SK-N-SH treated with all-trans-retinoic acid at 6 μM for 48 hours (cell line): ENCODE measurements at regions not wholly inside any gene's neighbourhood (a gene's known extent, or its start where the extent isn't known, plus 50 kb on each side); places are given as distances from the start of the nearest gene placed in this dataset.

Experiments
- ATAC-seq: fragments of 200-7000 bp; cut with Tn5 transposase; 3 replicates; pipeline ENCODE4 v1.9.1; 2020; ENCODE audit warnings: mild to moderate bottlenecking, moderate library complexity
- ARNTL ChIP-seq: fragments of 450-650 bp; formaldehyde crosslinking; IDR thresholded peaks from 2 replicates; pipeline ENCODE4 v1.5.0; 2020; ENCODE audit warnings: low read depth, mild to moderate bottlenecking, moderate library complexity, borderline replicate concordance
- BACH2 ChIP-seq: fragments of 250-450 bp; sonication (Bioruptor Pico); IDR thresholded peaks from 2 replicates; pipeline ENCODE4 v1.9.0; 2021; ENCODE audit warnings: mild to moderate bottlenecking, borderline replicate concordance
- CREB5 ChIP-seq: fragments of 250-450 bp; sonication (Bioruptor Pico); IDR thresholded peaks from 2 replicates; pipeline ENCODE4 v1.5.1; 2020; ENCODE audit warnings: low read depth, mild to moderate bottlenecking, moderate library complexity
- CSRNP3 ChIP-seq: fragments of 250-450 bp; sonication (Bioruptor Pico); IDR thresholded peaks from 2 replicates; pipeline ENCODE4 v1.5.1; 2021; ENCODE audit warnings: mild to moderate bottlenecking, moderate library complexity
- ESRRG ChIP-seq: fragments of 250-450 bp; sonication (Bioruptor Pico); IDR thresholded peaks from 2 replicates; pipeline ENCODE4 v1.6.1; 2021; ENCODE audit warnings: mild to moderate bottlenecking
- OSR1 ChIP-seq: fragments of 250-450 bp; sonication (Bioruptor Pico); IDR thresholded peaks from 2 replicates; pipeline ENCODE4 v1.8.0; 2022; ENCODE audit warnings: moderate library complexity, mild to moderate bottlenecking, inconsistent platforms
- PATZ1 ChIP-seq: fragments of 250-450 bp; sonication (Bioruptor Pico); IDR thresholded peaks from 2 replicates; pipeline ENCODE4 v1.8.0; 2020; ENCODE audit warnings: mild to moderate bottlenecking, moderate library complexity, borderline replicate concordance
- POU6F1 ChIP-seq: fragments of 250-450 bp; sonication (Bioruptor Pico); IDR thresholded peaks from 2 replicates; pipeline ENCODE4 v1.8.0; 2021; ENCODE audit warnings: low read depth, mild to moderate bottlenecking, moderate library complexity, borderline replicate concordance
- PPARA ChIP-seq: fragments of 250-450 bp; sonication (Bioruptor Pico); IDR thresholded peaks from 2 replicates; pipeline ENCODE4 v1.5.0; 2020; ENCODE audit warnings: mild to moderate bottlenecking, borderline replicate concordance
- SNAI2 ChIP-seq: fragments of 250-450 bp; sonication (Bioruptor Pico); IDR thresholded peaks from 2 replicates; pipeline ENCODE4 v1.5.0; 2020; ENCODE audit warnings: mild to moderate bottlenecking, moderate library complexity
- TCF4 ChIP-seq: fragments of 250-450 bp; sonication (Bioruptor Pico); IDR thresholded peaks from 2 replicates; pipeline ENCODE4 v1.8.0; 2021; ENCODE audit warnings: mild to moderate bottlenecking, moderate library complexity, borderline replicate concordance
- TOX ChIP-seq: fragments of 250-450 bp; sonication (Bioruptor Pico); IDR thresholded peaks from 2 replicates; pipeline ENCODE4 v1.8.0; 2021; ENCODE audit warnings: mild to moderate bottlenecking, moderate library complexity, borderline replicate concordance
- TSHZ2 ChIP-seq: fragments of 250-450 bp; sonication (Bioruptor Pico); IDR thresholded peaks from 2 replicates; pipeline ENCODE4 v1.5.0; 2020; ENCODE audit warnings: mild to moderate bottlenecking, moderate library complexity
- ZC3H10 ChIP-seq: fragments of 250-450 bp; sonication (Bioruptor Pico); IDR thresholded peaks from 2 replicates; pipeline ENCODE4 v1.5.1; 2021; ENCODE audit warnings: mild to moderate bottlenecking, moderate library complexity
- ZFP3 ChIP-seq: fragments of 250-450 bp; sonication (Bioruptor Pico); IDR thresholded peaks from 2 replicates; pipeline ENCODE4 v1.5.0; 2020; ENCODE audit warnings: mild to moderate bottlenecking, moderate library complexity
- ZFP30 ChIP-seq: fragments of 450-650 bp; formaldehyde crosslinking; IDR thresholded peaks from 2 replicates; pipeline ENCODE4 v1.5.0; 2022; ENCODE audit warnings: mild to moderate bottlenecking, moderate library complexity
- ZNF70 ChIP-seq: fragments of 450-650 bp; formaldehyde crosslinking; IDR thresholded peaks from 2 replicates; pipeline ENCODE4 v1.5.0; 2020; ENCODE audit warnings: mild to moderate bottlenecking, moderate library complexity
- ZNF8 ChIP-seq: fragments of 450-650 bp; formaldehyde crosslinking; IDR thresholded peaks from 2 replicates; pipeline ENCODE4 v1.5.0; 2020; ENCODE audit warnings: mild to moderate bottlenecking, moderate library complexity

- TF ChIP-seq OSR1 (CRISPR knock-in tag) = no peak
- no peak for TF ChIP-seq TSHZ2 (CRISPR knock-in tag)
- TF ChIP-seq CSRNP3 (CRISPR knock-in tag) = no peak
- TF ChIP-seq ZNF70 (CRISPR knock-in tag) = no peak
- no peak for TF ChIP-seq ESRRG
- no peak for TF ChIP-seq ZFP30 (CRISPR knock-in tag)
- TF ChIP-seq PPARA = no peak
- no peak for TF ChIP-seq PATZ1
- no peak for TF ChIP-seq CREB5 (CRISPR knock-in tag)
- TF ChIP-seq TCF4 (CRISPR knock-in tag) = no peak
- no peak for TF ChIP-seq SNAI2 (CRISPR knock-in tag)
- no peak for TF ChIP-seq ARNTL (CRISPR knock-in tag)
- ATAC-seq = no peak
Measured at GRCh38 chr5:82655078-82655477, 376.9 kb upstream of the RPS23 start.

- TF ChIP-seq BACH2 (CRISPR knock-in tag) = no peak
- TF ChIP-seq ZNF70 (CRISPR knock-in tag) = no peak
- no peak for TF ChIP-seq PATZ1
- TF ChIP-seq TSHZ2 (CRISPR knock-in tag) = no peak
- no peak for TF ChIP-seq ZNF8 (CRISPR knock-in tag)
- no peak for TF ChIP-seq PPARA
- TF ChIP-seq ZFP3 (CRISPR knock-in tag) = no peak
- no peak for TF ChIP-seq ARNTL (CRISPR knock-in tag)
- no peak for TF ChIP-seq CREB5 (CRISPR knock-in tag)
- no peak for TF ChIP-seq ZC3H10 (CRISPR knock-in tag)
- TF ChIP-seq ESRRG = no peak
- no peak for TF ChIP-seq POU6F1
- no peak for TF ChIP-seq CSRNP3 (CRISPR knock-in tag)
- TF ChIP-seq TCF4 (CRISPR knock-in tag) = no peak
- no peak for TF ChIP-seq TOX (CRISPR knock-in tag)
- TF ChIP-seq ZFP30 (CRISPR knock-in tag) = no peak
- no peak for ATAC-seq
Measured at GRCh38 chr5:82649943-82650342, 371.8 kb upstream of the RPS23 start.
